ENCODE measurements at regions not wholly inside any gene's neighbourhood (a gene's known extent, or its start where the extent isn't known, plus 50 kb on each side); places are given as distances from the start of the nearest gene placed in this dataset.

DNA sequence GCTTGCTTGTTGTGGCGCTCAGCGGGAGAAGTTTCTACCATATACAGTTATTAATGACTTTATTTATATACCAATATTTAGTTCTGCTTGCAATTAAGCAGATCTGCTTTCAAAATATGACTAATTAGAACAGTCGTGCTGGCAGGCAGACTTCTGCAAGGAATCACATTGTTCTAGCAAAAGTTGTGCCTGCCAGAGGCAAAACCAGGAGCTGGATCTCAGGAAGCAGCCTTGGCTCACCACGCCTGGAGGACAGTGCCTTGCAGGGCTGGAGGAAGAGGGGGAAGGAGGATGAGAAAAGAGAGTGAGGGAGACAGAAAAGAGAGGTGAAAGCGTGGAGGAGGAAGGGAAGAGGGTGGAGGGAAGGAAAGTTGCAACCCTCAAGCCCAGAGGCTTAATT is 160.3 kb downstream of the NUP210 start:
- TF ChIP-seq POLR2A (IDR thresholded peaks at IDR 0.05) (no peak), CTCF (IDR thresholded peaks at IDR 0.05) (no peak)
